ENCODE measurements at regions not wholly inside any gene's neighbourhood (a gene's known extent, or its start where the extent isn't known, plus 50 kb on each side); places are given as distances from the start of the nearest gene placed in this dataset.

DNA sequence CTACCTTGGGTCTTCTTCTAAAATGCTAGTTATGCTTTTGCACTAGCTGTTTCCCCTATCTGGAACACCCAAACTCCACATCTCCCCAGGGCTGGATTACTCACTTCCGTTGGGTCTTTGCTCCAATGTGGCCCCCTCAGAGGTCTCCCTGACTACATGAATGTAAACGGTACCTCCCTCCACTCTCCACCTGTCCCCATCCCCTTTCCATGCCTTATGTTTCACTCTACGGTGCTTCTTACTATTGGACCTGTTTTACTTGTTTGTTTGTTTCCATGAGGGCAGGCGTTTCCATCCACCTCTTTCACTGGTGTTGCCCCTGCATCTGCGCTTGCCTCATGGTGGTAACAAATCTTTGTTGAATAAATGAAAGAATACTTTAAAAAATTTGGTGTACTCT, 256.4 kb downstream of the SNAPC1 start:
- no peak for DNase-seq

DNA sequence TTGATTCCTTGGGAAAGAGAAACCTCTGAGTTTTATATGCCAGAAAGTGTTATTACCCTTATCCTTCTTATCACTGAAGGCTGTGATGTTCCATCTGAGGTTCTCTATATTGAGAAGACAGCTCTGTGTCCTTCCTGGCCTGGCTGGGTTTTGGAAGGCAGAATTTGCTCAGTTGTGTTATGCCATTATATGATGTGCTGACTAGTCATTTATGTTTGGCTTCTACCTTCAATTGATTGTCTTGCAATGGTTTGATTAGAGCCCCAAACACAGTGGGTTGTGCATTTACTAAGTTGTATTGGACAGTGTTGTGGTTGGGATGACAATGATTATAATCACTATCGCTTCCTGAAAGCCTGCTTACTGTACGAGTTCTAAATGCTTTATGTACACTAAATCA, 265.7 kb downstream of the SNAPC1 start:
- no peak for DNase-seq

DNA sequence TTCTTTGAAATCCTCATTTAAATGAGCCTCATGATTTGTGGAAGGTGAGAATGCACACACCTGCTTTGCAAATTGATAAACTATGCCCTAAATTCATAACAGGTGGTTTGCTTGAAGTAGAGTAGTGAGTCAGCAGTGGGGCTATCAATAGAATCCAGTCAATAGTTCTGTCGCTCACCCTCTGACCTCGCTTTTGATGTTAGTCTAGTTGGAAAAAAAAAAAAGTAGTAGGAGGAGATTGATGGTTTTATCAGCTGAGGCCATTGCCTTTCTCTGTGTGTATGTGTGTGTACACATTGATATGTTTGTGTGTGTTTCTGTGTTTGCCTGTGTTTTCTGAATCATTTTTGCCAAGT, 267.3 kb downstream of the SNAPC1 start:
- no peak for DNase-seq

DNA sequence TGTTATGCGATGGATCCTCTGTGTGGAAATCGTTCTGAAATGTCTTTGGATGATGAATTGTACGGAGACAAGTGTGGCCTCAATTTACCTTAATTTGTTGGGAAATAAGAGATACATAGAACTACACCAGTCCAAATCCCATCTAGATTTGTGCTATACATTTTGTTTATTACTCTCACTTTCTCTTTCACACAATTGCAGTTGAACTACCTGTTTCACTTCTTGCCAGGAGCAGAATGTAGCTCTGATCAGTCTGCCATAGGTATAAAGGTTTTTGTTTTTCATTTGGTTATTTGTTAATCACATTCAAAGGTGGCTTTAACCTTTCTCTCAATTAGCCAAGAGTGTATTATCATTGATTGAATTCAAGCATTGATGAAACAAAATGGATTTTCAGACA, 268.2 kb downstream of the SNAPC1 start:
- no peak for DNase-seq

DNA sequence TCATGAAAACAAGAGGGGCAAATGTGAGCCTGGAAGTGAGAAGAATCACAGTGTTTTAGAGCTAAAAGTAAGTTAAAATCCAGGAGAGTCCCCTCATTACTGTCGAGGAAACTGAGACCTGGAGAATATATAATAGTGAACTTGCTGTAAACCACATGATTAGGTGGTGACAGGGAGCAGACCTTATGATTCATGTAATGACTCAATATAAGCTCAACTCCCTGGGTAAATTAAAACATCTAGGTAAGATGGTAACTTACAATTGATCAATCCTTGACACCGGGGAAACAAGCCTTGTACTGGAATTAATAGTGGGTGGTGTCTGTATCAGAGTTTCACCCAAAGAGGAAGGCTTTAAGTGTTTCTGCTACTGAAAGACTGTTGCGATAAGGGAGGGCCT, 269.3 kb downstream of the SNAPC1 start:
- no peak for DNase-seq

DNA sequence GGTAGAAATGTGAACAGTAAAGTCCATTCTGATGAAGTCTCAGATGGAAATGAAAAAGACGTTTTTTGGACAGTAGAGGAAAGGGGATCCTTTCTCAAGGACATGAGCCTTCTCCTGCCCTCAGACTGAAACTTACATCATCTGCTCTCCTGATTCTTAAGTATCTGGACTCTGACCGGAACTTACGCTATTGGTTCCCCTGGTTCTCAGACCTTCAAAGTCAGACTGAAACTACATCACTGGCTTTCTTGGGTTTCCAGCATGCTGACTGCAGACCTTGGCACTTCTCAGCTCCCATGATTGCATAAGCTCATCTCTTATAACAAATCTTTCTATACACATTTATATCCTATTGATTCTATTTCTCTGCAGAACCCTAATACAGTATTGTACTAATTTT, 291.0 kb downstream of the SNAPC1 start:
- DNase-seq, result no peak

DNA sequence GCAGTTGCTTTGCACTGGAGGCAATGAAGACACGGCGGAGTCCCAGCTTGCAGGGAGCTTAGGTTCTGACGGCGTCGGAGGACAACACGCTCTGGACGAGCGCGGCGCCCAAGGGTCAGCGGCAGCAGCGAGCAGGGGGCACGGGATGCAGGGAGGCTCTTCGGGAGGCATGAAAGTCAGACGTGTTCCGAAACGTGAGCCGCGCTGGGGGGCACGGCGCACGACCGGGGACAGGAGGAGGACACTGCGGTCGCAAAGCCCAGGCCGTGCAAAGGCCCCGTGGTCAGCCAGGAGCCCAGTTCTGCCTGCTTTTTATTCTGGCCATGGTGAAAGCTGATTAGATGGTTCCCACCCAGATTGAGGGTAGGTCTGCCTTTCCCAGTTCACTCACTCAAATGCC, 294.6 kb downstream of the SNAPC1 start:
- DNase-seq, result no peak

DNA sequence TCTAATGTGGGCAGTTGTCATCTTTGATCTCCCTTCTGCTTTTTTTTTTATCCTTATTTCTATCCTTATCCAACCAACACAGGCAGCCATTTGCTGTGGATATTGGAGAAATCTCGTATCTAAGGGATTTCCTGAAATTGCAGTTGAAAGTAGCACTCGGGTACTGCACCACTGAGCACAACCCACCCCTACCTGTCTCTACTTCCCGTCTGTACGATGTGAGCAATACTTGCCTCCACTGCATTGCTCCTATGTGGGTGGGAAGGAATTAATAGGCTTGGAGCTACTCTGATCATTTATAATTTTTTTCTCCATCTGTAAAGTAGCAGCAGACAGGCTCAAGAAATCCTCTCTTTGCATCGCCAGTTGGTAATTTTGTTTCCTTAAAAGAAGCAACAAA, 300.4 kb downstream of the SNAPC1 start:
- no peak for DNase-seq

DNA sequence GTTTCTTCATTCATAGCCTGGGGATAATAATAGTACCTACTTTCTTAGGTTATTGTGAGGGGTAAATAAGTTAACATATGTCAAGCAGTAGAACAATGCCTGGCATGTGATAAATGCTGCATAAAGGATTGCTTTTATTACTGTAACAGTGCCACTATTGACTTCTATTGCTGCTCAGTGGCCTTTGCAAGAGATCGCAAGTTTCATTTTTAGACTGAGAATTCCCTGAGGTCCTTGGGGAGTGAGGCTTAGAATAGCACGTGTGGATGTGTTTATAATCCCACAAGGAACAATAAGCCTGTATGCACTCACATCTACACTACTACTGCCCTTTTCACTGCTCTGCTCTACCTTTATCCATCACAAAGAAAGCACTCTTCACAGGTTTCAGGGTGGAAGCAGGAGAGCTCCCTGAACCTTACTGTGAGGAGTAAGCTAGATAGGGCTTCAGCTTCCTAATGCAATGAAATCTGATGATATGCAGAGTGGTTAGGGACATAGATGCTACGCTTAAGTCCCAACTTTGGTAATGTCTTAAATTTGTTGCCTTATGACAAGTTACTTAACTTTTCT, 302.6 kb downstream of the SNAPC1 start:
- no peak for DNase-seq

DNA sequence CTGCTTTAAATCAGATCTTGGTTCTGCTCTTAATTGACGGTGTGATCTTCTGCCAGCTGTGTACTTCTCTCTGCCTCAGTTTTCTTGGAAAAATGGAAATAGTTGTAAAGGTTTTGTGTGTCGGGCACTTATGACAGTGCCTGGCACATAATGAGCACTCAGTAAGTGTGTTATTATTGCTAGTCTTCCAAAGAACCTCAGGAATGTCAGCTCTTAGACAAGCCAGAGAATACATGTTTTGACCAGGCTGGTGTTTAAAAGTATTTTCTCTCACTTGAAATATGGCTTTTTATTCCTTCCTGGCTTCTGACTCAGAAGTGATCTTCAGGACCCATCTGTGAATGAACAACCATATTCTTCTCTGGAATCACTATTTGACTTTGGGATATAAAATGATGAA, 304.1 kb downstream of the SNAPC1 start:
- no peak for DNase-seq

DNA sequence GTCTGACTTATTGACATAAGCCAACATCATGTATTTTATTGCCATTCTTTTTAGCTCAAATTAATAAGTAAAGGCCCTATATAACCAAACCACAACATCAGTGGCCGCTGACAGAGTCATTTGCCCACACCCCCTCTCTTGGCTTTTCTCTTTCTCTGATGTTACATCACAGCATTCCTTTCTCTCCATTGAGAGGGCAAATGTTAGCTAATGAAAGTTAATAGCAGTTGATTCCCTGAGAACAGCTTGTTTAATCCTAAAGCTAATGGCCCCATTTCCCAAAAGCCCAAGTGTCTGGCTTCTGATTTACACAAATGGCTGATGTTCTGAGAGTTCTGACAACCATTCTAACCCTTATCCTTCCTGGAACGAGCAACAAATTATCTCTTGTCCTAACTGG, 308.8 kb downstream of the SNAPC1 start:
- DNase-seq, result no peak

DNA sequence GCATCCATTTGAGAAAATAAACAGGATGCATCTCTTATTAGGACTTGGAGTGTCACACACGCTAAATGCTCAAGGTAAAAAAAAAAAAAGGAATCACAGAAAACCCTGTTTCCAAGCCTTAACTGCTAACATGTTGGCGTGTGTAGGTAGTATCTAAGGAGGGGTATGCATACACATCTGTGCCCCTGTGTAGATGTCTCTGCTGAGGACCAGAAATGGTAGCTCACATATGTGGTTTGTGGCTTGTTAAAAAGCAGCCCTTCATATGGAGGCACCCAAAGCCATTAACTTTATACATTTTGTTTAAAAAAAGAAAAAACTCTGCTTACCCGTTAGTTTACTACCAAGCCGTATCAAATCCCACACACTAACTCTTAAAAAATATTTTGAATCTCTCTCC, 314.1 kb downstream of the SNAPC1 start:
- no peak for DNase-seq

DNA sequence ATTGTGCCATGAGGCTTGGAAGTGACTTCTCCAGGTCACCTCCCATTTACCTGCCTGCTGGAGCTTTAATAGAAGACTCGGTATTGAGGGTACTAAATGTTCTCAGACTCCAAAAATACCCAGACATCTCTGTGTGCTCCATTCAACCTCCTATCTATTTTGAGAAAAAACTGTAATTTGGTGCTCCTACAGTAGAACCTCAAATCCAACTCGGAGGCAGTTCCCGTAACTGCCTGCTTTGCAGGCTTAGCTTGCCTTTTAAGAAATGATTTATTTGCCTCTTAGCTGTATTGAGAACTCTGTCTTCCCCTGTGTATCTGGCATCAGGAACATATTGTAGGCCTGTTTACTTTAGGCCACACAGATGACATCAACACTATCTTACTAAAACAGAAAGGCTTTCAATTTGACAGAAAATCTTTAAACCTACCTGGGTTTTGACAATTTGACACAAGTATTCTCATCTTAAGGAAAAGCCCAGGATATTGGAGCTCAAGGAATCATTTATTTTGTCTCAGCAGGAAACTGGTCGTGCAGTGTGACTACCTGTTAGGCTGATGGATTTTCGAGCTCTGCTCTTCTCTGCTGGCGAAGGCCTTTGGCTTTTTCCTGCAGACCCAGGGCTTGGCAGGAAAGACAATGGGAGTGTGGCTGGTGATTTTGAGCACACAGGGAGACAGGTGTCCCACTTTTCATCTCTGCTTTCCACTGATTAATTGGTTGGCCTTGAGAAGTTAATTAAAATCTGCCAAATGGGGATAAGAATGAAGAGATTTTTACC, 314.8 kb downstream of the SNAPC1 start:
- DNase-seq, result no peak

DNA sequence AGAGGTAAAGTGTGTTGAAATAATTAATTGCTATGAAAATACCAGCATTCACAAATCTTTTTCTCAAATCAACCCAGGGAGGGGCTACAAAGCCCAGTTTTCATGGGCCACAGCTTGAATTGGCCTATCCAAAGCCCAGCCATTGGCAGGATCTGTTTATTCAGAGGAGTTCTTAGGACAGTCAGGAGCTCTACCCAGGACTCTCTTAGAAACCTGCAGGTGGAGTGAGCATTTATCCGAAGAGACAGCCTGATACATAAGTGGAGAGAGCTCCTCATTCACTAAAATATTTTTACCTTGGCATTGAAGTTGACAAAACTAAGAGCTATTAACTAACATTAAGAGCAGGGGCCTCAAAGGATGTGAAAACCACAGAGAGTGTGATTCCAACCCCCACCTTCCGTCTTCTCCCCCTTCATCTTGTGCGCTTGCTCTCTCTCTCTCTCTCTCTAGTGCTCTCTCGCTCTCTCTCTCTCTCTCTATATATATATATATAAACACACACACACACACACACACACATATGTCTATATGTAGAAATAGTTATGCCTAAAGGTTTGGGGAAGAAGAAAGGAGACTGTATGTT, 315.5 kb downstream of the SNAPC1 start:
- DNase-seq, result no peak

DNA sequence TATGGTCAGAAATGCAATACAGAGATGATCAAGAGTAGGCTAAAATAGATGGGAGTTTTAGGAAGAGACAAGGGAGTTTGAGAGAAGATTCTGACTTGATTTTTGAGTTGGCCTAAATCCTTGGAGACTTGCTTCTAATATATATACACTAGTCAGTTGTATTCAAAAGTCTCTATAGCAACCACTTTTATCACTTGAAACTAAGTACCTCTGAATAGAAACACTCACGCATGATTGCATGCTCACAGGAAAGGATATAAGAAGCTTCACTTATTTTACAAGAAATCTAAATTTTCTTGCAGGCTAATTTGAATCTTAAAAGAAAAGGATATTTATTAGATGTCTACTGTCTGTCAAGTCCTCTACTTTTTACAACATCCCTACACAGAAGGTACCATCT, 316.8 kb downstream of the SNAPC1 start:
- DNase-seq, result no peak

DNA sequence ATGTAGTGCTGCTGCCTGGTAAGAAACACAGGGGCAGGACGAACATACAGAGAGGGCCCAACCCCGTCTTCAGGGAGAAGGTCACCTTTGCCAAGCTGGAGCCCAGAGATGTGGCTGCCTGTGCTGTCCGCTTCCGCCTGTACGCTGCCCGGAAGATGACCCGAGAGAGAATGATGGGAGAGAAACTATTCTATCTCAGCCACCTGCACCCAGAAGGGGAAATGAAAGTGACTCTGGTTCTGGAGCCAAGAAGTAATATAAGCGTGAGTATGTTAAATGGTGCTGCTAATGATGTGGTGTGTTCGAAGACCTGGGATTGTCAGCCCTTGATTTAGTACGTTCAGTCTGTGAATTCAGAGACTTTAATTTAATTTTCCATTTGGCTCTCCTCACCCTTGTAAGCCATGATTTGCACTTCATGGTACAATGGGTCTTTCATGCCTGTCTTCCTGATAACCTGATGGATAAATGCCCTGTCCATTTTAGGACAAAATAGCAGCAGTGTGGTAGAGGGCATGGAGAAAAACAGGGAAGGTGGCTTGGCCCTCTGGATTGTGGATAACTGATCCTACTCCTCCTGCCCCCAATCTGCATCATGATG, 318.9 kb downstream of the SNAPC1 start:
- no peak for DNase-seq

DNA sequence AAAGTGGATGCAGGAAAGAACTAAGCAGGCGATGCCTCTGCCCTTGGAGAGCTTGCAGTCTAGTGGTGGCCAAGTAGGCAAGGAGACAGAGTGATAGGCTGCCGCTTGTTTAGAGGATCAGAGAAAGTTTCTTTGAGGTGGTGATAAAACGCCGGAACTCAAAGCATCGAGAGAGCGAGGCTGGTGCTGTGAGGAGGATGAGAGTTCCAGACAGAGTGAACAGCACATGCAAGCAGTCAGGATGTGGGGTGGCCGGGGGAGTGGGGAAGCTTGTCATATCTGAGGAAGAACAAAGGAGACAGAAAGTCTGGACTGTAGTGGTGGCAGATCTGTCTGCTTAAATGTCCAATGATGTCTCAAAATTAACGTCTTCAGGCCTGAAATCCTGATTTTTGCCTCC, 319.7 kb downstream of the SNAPC1 start:
- no peak for DNase-seq

DNA sequence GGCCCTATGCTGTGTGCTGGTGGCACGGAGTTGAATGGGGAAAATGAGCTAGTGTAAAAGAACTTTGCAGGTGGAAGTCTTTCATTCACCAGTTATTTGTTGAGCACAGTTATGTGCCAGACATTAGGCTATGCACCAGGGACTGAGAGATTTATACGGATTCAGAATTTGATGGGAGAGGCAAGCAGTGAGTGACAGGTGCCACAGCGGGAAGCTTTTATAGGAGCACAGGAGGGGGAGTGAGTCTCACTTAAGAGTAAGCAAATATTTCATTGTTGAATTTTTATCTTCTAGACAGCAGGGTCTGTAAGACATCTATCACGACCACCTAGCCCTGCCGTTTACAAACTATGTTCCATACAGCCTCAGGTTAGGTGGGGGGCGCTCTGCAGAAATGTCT, 320.6 kb downstream of the SNAPC1 start:
- no peak for DNase-seq

DNA sequence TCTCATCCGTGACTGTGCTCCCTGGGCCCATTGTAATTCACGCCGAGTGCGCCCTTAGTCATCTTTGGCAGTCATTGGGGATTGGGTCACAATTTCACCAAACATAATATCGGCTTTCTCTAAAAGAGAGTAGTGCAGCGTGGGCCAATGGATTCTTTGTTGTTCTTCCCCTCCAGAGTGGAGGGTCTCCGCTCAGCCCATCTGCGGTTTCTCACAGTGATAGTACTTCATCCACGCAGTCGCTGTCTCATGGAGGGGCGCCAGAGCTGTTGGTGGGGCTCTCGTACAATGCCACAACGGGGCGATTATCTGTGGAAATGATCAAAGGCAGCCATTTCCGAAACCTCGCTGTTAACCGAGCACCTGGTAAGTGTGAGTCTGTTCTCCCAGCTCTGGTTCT, 321.8 kb downstream of the SNAPC1 start:
- no peak for DNase-seq

DNA sequence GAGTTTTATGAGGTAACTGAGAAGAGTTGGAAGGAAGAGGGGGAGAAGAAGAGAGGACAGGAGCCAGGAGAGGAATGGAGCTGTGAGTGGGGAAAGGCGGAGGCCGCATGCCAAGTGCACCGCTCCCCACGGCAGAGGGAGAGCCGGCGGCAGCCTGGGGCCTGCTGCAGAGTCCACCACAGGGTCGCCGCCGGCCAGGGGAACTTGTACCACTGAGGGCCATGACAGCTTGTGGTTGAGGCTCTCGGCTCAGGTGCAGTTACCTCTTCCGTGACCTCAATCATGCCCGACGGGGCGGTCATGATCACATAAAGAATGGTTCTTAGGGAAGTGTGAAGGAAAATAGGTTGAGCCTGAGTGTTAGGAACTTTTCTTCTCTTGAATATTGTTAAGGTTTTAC, 325.0 kb downstream of the SNAPC1 start:
- DNase-seq, result no peak

DNA sequence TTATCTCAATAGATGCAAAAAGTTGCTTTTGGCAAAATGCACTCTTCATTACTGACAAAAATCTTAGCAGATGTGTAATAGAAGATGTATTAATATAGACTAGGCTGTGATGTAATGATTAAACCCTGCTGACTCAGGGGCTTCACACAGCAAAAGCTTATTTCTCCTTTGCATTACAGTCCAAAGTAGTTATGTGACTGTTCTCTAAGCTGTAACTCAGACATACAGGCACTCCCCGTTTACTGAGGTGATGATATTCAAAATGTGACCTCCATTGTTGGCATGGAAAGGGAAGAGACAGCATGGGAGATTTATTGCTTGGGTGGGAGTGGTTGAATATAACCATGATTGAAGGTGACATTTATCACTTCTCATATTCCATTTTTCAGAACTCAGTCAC, 331.5 kb downstream of the SNAPC1 start:
- no peak for DNase-seq

DNA sequence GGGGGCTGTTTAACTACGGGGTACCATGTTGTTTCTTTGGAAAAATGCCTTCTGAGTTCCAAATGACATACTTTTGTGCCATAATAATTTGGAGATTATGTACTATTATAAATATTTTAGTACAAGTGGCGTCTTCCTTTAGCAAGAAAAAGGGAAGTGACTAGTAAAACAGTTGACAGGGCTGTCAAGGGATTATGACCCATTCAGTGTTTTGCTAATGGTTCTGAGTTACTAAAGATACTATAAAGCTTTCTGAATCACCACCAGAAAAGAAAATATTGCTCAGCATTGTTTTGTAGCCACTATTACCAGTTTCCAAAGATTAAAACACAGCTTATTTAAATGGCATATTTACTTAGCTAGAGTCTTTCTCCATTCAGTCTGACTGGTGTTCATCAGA, 334.9 kb downstream of the SNAPC1 start:
- no peak for DNase-seq

DNA sequence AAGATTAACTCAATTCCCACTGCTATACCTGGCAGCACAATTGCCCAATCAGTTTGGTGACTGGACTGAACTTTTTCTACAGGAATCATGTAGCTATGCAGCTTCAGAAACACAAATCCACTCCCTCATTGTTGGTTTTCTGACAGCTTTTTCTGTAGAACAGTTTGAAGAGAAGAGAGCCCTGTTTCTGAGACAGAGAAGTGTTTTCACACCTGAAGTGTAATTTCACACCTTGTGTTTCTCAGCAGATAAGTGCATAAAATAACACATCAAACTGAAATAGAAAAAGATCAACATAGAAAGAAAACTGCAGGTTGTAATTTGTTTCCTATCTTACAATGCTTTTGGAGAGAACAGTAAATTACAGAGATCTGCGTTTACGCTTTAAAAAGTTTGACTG, 335.6 kb downstream of the SNAPC1 start:
- DNase-seq, result no peak

DNA sequence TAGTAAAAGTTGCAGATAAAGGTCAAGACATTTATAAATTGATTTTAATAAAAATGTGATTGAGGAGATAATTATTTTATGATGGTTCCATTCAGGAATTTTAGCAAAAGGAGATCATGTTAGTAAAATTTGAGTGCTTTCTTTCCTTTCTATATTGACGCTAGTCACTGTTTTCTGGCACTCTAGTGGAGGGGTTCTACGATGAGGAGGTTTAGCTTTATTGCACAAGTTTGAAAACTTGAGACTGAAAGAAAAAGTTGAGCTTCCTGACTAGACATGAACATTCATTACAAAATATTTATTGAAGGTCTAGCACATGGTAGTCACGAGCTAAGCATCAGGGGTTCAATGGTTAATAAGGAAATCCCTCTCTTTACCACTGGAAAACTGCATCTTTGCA, 336.1 kb downstream of the SNAPC1 start:
- DNase-seq, result no peak

DNA sequence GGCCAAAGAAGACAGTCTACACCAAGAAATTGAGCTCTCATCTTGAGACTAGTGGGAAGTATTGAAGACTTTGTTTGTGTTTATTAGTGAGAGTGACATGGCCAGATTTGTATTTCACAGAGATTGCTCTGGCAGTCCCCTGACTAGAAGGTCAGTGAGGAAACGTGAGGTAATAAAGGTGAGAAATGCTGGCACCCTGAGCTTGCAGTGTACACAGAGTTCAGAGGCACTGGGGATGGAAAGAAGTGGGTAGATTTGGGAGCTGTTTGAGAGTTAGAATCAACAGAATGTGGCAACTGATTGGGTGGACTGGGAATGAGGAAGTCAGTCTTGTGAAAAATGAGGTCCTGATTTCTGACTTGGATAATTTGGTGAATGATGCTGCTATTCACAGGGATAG, 336.9 kb downstream of the SNAPC1 start:
- DNase-seq, result no peak
